HG02642 (cell line): ENCODE measurements at regions not wholly inside any gene's neighbourhood (a gene's known extent, or its start where the extent isn't known, plus 50 kb on each side); places are given as distances from the start of the nearest gene placed in this dataset.
"Not testable (repeated sequence)": the region's sequence is repeated elsewhere in the genome, so short reads cannot be mapped to it uniquely, and the experiment has no call there.

Experiments
- ATAC-seq: cut with Tn5 transposase; IDR thresholded peaks from one replicate; pipeline ENCODE4 v1.9.1; 2021; ENCODE audit warnings: mild to moderate bottlenecking; ENCODE audit not compliant: unreplicated experiment, poor library complexity

DNA sequence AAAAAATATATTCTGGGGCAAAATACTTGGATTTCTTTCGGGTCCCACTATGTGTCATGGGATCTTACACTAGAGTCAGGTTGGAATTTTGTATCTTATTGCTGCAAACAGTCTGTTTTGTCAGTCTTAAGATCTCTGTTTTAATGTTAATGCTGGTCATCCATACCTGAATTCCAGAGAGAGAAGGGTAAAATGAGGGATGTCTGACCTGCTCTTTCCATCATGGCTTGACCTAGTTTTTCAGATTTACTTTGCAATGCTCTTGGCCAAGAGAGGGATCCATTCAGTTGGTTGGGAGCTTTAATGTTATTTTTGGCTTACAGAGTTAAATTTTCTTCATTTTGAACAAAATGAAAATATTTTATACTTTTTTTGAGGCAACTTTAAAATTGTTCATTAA lies 117.2 kb downstream of the CASP12 start:
- ATAC-seq: no peak

DNA sequence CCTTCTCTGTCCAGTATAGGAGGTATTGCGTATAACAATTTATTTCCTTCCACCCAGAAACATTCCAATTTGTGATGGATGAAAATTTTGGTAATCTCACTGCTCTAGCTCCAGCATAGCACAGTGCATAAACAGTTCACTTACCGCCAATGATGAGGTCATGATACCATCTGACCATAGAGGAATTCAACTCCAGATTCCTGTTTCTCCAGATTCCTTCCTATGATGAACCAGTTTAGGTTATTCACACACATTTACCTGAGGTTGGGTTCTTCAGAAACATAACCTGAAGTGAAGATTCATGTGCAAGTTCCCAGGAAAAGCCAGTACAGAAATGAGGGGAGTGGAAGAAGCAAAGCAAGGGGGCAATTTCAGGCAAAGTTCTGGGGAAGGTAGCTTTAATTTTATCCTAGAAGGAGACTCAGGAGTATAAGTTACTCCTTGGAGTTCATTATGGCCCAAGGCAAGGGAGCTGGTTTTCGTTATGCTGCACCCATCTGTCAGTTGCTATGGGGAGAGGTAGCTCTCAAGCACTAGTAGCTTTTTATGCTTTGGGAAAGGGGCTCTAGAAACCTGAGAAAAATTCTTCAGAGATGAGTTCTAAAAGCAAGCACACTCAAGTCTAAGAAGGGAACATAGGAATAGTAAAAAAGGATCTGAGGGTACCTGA lies 121.6 kb downstream of the CASP12 start:
- no peak for ATAC-seq

DNA sequence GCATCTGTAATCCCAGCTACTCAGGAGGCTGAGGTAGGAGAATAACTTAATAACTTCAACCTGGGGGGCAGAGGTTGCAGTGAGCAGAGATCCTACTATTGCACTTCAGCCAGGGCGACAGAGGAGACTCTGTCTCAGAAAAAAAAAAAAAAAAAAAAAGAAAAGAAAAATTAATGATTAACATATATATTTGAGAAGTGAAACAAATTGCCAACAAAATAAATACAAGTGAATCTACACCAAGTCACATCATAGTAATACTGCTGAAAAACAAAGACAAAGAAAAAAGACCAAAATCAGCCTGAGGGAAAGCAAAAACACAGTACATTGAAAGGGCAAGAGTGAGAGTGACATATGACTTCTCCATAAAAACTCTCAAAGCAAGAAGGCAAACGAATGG lies 123.7 kb downstream of the CASP12 start:
- ATAC-seq: no peak

DNA sequence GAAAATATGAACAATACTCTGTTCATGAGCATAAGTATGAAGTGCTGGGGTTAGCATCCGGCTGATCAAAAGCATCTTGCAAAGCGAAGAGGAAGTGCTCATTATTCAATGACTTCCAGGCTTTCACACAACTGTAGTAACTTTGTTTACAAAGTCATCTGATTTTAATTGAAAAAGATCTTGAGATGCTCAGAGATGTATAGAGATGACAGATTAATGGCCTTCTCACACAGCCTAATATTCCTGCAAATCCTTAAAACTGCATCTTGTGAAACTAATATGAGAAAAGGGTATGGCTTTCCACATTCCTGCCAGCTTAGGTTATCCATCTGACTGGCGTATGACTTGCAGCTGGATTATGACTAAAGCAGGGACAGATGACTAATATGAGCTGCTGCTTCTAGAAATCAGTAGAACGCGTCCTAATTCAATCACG lies 125.4 kb downstream of the CASP12 start:
- no peak for ATAC-seq

DNA sequence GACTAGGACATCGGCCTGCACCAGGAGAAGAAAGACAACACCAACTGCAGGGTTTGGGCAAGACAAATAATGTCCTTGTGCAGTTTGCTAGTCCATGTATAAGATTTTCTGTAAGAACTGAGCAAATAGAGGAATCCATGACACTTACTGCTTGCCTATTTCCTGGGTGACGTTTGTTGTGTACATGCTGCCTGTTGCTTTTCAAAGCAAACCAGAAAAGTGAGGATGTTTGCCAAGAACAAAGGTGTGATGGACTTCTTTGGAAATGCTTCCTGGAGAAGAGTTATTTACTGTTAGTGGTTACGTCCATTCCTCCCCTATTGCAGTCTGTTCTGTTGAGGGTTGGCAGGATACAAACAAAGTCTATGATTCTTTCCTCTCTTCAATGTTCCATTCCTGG lies 126.5 kb downstream of the CASP12 start:
- ATAC-seq: no peak

DNA sequence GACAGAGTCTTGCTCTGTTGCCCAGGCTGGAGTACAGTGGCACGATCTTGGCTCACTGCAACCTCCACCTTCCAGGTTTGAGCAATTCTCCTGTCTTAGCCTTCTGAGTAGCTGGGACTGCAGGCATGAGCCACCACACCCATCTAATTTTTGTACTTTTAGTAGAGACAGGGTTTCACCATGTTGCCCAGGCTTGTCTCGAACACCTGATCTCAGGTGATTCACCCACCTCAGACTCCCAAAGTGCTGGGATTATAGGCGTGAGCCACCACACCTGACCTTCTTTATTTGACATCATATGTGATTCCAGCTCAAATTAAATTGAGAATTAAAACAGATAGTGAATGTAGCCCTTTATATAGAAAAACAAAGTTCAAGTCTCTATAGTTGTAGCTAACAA lies 127.2 kb downstream of the CASP12 start:
- not testable (repeated sequence) for ATAC-seq

DNA sequence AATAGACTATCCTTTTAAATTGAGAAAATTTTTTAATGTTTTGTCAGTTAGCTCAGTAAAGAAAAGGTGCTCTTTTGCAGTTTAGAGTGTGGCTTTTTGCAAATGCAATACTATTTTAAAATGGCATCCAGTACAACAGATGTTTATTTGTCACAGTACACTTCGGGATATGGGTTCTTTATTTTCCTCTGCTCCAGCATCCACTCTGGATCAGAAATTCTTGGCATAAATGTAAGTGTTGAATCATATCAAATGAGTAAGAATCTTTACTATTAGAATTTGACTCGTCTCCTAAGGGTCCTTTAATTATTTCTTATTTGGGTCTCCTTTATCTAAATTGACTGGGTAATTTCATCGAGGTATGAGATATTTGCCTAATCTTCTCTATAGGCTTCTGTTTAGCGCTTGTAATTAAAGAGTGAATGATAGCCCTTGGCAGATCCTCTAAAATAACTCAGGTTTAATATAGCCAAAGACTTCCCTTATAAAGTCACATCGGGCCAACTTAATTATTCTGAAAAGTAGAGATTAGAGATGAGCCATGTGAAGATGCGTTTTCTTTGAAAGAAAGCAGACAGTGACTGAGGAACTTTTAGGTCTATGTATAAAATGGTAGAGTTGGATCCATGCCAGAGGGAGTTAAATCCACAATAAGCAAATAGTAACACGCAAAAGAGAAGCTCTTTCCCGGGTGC lies 132.7 kb downstream of the CASP12 start:
- no peak for ATAC-seq

DNA sequence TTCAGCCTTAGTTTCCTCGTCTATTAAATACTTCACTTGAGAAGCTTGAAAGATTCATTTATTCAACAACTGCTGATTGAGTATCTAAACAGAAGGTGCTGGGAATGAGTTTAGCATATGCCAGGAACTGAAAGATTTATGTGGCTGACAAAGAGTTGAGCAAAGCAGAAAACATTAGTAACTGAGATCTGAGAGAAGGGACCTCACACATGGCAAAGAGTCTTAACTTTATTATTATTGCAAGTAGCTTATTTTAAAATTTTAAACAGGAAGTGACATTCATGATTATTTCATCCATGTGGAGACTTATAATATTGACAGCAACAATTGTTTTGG lies 133.6 kb downstream of the CASP12 start:
- ATAC-seq: no peak

DNA sequence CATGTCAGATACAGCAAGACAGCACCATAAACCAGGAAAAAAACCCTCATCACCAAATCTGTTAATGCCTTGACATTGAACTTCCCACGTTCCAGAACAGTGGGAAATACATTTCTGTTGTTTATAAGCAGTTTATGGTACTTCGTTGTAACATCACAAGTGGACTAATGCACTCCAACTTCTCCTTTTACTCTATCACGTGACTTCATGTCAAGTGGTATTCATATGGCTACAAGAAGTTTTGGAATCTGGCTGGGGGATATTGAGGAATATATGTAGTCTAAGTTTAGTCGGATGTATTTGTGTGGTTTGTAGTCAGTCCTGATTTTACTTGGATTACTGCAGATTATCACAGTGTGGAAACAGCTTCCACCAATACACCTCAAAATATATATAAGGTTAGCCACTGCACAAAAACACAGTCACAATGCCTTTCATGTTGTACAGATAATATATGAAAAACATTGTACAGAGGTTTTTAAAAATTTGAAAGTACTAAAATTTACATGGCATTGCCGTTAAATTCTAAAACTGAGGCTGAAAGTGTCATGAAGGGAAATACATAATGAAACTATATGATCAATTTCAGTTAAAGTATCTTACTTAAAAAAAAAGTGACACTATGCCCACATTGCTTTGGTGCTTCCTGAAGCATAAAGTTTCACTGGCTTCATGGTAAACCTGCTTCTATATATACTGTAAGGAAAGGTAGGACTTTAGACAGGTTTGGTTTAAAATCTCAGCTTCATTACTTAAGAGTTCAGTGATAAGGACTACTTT lies 134.1 kb downstream of the CASP12 start:
- ATAC-seq: no peak

DNA sequence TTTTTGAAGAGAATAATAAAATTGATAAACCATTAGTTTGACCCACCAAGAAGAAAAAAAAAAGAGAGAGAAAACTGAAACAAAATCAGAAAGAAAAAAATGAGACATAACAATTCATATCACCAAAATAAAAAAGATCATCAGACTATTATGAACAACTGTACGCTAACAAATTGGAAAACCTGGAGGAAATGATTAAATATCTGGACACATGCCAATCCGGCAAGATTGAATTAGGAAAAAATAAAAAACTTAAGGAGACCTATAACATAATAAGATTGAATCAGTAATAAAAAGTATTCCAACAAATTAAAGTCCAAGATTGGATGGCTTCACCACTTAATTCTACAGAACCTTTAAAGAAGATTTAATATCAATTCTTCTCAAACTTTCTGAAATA lies 136.7 kb downstream of the CASP12 start:
- no peak for ATAC-seq

DNA sequence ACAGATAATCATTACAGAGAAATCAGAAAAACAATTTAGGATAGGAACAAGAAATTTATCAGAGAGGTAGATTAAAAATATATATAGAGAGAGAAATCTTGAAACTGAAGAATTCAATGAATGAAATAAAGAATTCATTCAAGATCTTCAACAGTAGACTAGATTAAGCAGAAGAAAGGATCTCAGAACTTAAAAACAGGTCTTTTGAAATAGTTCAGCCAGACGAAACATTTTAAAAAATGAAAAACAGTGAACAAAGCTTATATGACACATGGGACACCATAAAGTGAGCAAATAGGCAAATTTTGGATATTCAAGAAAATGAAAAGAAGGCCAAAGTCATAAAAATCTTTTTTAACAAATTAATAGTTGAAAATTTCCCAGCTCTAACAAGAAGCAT lies 138.8 kb downstream of the CASP12 start:
- no peak for ATAC-seq

DNA sequence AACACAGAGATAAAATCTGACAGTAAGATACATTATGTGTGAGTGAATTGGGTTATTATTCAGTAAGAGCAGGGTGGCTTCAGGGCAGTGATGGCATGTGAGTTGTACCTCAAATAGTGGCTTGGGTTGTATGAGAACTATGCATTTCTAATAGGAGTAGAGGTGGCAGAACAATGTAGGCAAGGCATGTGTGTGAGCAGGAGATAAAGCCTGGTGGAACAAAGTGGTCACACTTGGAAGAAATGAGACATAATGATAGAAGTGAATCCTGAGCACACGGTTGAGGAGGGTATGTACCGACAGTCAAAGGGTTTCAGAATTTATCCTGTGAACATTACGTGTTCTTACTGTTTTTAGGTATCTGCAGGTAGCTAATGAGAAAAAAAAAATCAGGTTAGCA lies 159.3 kb downstream of the CASP12 start:
- no peak for ATAC-seq

DNA sequence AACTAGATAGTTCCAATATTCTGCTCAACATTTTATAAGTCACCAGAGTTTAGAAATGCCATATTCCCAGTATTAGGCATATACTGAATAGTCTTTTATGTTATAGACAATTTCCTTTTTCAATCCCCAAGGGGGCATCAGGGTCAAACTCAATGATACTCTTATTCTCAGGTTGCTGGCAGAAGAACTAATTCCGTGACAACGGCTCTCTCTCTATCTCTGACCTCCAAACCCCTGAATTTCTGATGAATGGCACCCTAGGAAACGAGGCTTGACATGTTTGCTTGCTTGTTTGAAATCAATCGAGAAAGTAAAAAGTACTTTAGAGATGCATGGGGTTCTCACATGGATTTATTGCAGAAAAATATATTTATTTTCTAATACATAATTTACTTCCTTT lies 160.1 kb downstream of the CASP12 start:
- no peak for ATAC-seq

DNA sequence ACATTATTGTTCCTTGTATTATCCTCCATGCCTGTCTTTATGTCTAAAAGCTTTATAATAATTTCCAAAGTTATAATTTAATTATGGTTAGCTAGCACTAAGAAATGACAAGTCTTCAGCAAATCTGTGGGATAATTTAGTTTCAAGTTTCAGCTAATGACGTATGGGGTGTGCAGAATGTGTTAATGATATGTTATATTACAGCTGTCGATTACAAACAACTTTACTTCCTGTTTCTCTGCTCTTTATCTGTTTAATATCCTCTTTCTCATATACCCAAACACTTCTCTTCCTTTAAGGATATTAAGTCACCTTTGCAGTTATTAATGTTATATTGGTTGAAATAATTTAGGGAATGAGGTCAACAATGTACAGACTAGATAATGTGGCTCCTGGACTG lies 161.8 kb downstream of the CASP12 start:
- ATAC-seq: no peak

DNA sequence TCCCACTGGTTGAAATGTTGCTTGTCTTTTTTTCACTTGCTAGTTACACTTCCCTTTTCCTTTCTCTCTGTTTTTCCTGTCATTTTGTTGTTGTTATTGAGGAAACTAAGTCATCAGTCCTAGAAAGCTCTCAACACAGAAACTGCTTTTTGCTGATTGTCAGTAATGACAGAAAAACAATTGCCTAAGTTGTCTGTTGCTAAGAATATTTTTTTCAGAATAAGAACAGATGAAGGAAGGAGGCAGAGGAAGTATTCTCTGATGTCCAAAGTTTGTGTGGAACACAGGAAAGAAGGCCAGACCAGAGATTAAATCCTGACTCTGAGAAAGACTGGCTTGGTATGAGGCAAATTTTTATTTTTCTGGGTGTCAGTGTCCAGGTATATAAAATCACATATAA lies 163.3 kb downstream of the CASP12 start:
- no peak for ATAC-seq

DNA sequence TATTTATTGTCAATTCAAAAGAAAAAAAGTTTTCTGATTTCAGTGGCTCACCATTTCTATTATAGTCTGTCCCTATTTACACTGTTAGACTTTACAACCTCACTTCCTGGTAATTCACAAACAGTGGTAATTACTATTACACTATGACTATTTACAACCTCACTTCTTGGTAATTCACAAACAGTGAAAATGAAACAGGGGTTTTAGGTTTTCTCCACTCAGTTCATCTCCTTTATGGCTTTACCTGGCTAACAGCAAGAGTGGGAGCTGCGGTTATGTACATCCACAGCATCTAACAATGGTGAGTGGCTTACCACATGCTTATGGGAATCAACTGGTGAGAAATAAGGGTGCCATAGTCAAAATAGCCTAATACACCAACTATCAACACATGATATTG lies 166.4 kb downstream of the CASP12 start:
- ATAC-seq: no peak

DNA sequence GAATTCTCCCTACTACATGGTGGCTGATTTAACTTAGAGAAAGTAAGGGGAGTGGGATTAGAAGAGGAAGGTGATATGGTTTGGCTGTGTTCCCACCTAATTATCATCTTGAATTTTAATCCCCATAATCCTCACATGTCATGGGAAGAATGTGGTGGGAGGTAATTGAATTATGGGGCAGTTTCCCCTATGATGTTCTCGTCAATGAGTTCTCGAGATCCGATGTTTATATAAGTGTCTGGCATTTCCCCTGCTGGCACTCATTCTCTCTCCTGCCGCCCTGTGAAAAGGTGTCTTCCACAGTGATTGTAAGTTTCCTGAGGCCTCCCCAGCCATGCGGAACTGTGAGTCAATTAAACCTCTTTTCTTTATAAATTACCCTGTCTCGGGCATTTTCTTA lies 169.3 kb downstream of the CASP12 start:
- no peak for ATAC-seq

DNA sequence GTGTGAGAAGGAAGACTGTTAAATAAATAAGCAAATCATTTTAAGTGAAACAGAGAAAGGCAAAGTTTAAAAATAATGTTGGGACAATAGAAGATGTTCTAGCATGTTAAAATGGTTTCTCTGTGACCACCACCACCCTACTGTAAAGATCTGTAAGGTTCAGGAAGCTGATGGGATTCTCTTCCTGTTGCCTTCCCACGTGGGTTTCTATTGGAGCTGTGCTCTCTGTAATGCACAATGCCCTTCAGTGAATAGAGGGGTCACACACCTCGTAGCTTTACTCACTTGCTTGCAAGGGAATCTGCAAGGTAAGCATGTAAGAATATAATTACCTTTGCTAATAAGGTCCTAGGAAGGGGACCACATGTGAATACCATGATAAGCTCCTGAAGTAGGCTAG lies 170.5 kb downstream of the CASP12 start:
- ATAC-seq: no peak

DNA sequence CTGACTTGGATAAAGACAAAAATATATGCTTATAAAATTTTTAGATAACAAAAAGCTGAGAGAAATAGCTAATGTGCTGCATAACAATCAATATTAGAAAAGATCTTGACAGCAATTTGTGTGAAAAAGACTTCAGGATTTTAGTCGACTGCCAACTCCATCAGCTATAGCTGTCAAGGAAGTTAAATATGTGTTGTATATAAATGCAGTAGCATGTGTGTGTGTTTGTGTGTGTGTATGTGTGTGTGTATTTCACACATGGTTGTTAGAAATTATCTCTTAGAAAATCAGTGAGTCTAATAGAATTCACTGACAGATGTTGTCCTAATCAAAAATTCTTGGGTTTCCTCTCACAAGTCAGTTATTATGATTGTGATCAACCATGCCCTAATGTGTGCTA lies 171.2 kb downstream of the CASP12 start:
- no peak for ATAC-seq

DNA sequence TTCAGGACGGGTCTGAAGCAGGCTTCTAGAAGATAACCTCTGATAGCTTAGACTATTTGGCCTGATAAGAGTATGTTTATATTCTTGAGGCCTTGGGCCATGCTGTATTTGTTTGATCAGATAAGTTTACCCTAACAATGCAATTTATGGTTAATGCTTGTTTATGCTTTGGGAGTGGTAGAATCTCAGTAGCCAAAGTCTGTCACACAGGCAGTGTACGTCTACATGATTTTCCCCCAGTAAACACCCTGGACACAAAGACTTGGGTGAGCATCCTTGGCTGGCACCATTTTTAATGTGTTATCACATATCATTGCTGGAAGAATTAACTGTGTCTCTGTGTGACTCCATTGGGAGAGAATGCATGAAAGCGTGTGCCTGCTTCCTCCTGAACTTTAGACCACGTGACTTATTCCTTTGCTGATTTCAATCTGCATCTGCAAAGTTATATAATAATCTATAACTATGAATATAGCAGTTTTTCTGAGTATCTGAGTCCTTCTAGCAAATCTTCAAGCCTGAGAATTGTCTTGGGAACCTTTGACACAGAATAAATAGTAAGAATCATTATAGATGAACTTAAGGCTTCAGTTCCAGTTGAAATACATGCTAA lies 172.4 kb downstream of the CASP12 start:
- ATAC-seq: no peak

DNA sequence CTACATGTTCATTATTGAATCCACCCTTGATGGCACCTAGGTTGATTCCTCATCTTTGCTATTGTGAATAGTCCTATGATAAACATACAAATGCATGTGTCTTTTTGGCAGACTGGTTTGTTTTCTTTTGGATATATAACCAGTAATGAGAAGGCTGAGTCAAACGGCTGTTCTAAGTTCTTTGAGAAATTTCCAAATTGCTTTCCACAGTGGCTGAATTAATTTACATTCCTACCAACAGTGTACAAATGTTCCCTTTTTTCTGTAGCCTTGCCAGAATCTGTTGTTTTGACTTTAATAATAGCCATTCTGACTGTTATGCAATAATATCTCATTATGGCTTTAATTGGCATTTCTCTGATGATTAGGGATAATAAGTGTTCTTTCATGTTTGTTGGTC lies 184.9 kb downstream of the CASP12 start:
- ATAC-seq: no peak
